Calu3 (cell line): ENCODE measurements at regions not wholly inside any gene's neighbourhood (a gene's known extent, or its start where the extent isn't known, plus 50 kb on each side); places are given as distances from the start of the nearest gene placed in this dataset.

Source experiments
- BruUV-seq: library from RNA; stranded (reverse); fragments of 400-500 nt; replicated peaks from 2 replicates; lab custom pipeline; 2021; lab: Mats Ljungman, UMichigan
- CTCF ChIA-PET: fragments of 300-600 bp; sonication (Branson Sonifier 250); formaldehyde crosslinking; loops from one replicate; lab custom pipeline; 2022; ENCODE audit warnings: antibody characterized with exemption; lab: Charles Lee
- DNase-seq: peaks from one replicate; pipeline ENCODE4 v3.0.0; 2022
- H3K27ac Mint-ChIP-seq: one replicate; pipeline ENCODE4 v1.8.0; 2022; ENCODE audit warnings: mixed read lengths; ENCODE audit not compliant: unreplicated experiment
- H3K27me3 Mint-ChIP-seq: one replicate; pipeline ENCODE4 v1.8.0; 2022; ENCODE audit warnings: mixed read lengths; ENCODE audit not compliant: unreplicated experiment
- H3K36me3 Mint-ChIP-seq: one replicate; pipeline ENCODE4 v1.8.0; 2022; ENCODE audit warnings: mild to moderate bottlenecking, moderate library complexity, mixed read lengths; ENCODE audit not compliant: insufficient read depth, unreplicated experiment
- H3K4me1 Mint-ChIP-seq: one replicate; pipeline ENCODE4 v1.8.0; 2022; ENCODE audit warnings: mild to moderate bottlenecking, low read depth, mixed read lengths; ENCODE audit not compliant: unreplicated experiment
- H3K4me3 Mint-ChIP-seq: one replicate; pipeline ENCODE4 v1.8.0; 2022; ENCODE audit warnings: mild to moderate bottlenecking, low read depth, moderate library complexity, mixed read lengths; ENCODE audit not compliant: unreplicated experiment
- H3K9me3 Mint-ChIP-seq: one replicate; pipeline ENCODE4 v1.8.0; 2022; ENCODE audit warnings: low read depth, mixed read lengths; ENCODE audit not compliant: unreplicated experiment
- CTCF ChIP-seq: fragments of 200-600 bp; IDR thresholded peaks from one replicate; pipeline ENCODE4 v1.8.0; 2022; ENCODE audit warnings: antibody characterized with exemption; ENCODE audit not compliant: unreplicated experiment
- intact Hi-C: fragments of 100-400 bp; cut with micrococcal nuclease; formaldehyde crosslinking; loops from one replicate; pipeline ENCODE4 v1.10.0; 2022; ENCODE audit not compliant: unreplicated experiment

GRCh38 chr4:18568600-18568999, 547.0 kb upstream of the LCORL start:
- DNase-seq = no peak
- TF ChIP-seq CTCF = no peak
- H3K4me3 Mint-ChIP-seq = no peak overlapping the region
- H3K27ac Mint-ChIP-seq = no peak overlapping the region
- no peaks in the 10 kb centered on the region for H3K36me3 Mint-ChIP-seq
- H3K4me1 Mint-ChIP-seq = no peaks in the 10 kb centered on the region
- CTCF ChIA-PET = no interaction called here
- intact Hi-C loops = no loop called here
- peaks cover 7% of the 10 kb centered on the region for H3K9me3 Mint-ChIP-seq
- no TSS peak for BruUV-seq
- no peaks in the 10 kb centered on the region for H3K27me3 Mint-ChIP-seq

DNA sequence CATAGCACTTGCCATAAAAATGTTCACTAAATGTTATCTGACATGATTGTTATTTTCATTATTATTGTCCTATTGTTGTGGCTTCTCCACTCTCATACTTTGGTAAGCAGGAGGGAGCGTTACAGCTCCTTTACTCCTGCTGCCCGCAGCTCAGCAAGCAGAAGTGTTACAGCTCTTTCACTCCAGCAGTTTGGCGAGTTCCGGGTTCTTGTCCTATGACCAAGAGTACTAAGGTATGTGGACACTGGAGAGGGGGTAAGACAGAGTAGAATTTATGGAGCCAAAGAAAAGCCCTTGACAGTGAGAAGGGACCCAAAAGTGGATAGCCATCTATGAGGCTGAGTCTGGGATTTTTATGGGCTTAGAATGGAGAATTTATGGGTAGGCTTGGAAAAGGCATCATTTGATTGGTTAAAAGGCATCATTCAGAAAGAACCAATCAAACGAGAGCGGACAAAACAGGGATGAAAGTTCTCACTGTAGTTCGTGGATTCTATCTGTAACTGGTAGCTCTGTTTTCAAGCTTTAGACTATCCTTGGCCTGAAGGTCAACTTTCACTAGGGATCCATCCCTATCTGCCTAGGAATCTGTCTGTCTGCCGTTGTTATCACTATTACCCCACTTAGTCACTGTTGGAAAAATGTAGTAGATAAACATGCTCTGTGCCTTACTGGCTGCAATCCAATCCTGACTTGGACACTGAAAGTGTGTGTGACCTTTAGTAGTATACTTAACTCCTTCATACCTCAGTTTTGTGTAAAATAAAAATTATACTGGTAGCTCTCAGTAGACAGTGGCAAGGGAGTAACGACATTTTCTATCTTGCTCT, 545.6 kb upstream of the LCORL start:
- no peak overlapping the region for H3K27ac Mint-ChIP-seq
- no peak overlapping the region for H3K4me3 Mint-ChIP-seq
- no peaks in the 10 kb centered on the region for H3K4me1 Mint-ChIP-seq
- H3K27me3 Mint-ChIP-seq = no peaks in the 10 kb centered on the region
- no peak for DNase-seq
- peaks cover 5% of the 10 kb centered on the region for H3K9me3 Mint-ChIP-seq
- no peak for TF ChIP-seq CTCF
- CTCF ChIA-PET = no interaction called here
- intact Hi-C loops = no loop called here
- BruUV-seq = no TSS peak
- H3K36me3 Mint-ChIP-seq = no peaks in the 10 kb centered on the region

DNA sequence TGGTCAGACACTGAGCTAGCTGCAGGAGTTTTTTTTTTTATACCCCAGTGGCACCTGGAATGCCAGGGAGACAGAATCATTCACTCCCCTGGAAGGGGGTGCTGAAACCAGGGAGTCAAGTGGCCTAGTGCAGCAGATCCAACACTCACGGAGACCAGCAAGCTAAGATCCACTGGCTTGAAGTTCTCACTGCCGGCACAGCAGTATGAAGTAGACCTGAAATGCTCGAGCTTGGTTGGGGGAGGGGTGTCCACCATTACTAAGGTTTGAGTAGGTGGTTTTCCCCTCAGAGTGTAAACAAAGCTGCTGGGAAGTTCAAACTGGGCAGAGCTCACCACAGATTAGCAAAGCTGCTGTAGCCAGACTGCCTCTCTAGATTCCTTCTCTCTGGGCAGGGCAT, 537.9 kb upstream of the LCORL start:
- CTCF ChIA-PET = no interaction called here
- no peak overlapping the region for H3K27ac Mint-ChIP-seq
- intact Hi-C loops = no loop called here
- H3K4me1 Mint-ChIP-seq = no peaks in the 10 kb centered on the region
- H3K9me3 Mint-ChIP-seq = peaks cover 9% of the 10 kb centered on the region
- no peak for TF ChIP-seq CTCF
- no TSS peak for BruUV-seq
- no peaks in the 10 kb centered on the region for H3K27me3 Mint-ChIP-seq
- no peak for DNase-seq
- no peak overlapping the region for H3K4me3 Mint-ChIP-seq
- H3K36me3 Mint-ChIP-seq = no peaks in the 10 kb centered on the region

- no peaks in the 10 kb centered on the region for H3K4me1 Mint-ChIP-seq
- intact Hi-C loops = no loop called here
- H3K27ac Mint-ChIP-seq = no peak overlapping the region
- CTCF ChIA-PET = no interaction called here
- no peak for DNase-seq
- H3K27me3 Mint-ChIP-seq = no peaks in the 10 kb centered on the region
- H3K4me3 Mint-ChIP-seq = no peak overlapping the region
- no peak for TF ChIP-seq CTCF
- peaks cover 10% of the 10 kb centered on the region for H3K9me3 Mint-ChIP-seq
- BruUV-seq = no TSS peak
- H3K36me3 Mint-ChIP-seq = no peaks in the 10 kb centered on the region
Observed at GRCh38 chr4:18556402-18556801, 534.8 kb upstream of the LCORL start.
